ENCODE measurements at regions not wholly inside any gene's neighbourhood (a gene's known extent, or its start where the extent isn't known, plus 50 kb on each side); places are given as distances from the start of the nearest gene placed in this dataset.

GRCh38 chr12:64950711-64951298, 126.4 kb downstream of the TBC1D30 start:
- Histone ChIP-seq H3K36me3 (replicated peaks in 1 of 2; ENCODE audit: control insufficient read depth in 1 of 2, insufficient read depth in 2 of 2, low read length in 2 of 2) (no peaks in the 10 kb centered on the region), H3K9ac (ENCODE audit: insufficient read depth, low read length, poor library complexity, severe bottlenecking) (no peak overlapping the region), H3K27ac (ENCODE audit: low read depth in 1 of 2, low read length in 2 of 2) (no peak overlapping the region), H3K27me3 (ENCODE audit: control insufficient read depth in 2 of 2, insufficient read depth in 2 of 2, low read length in 2 of 2) (peaks cover 15 to 56% of the 10 kb centered on the region in 2 donors), H3K4me3 (replicated peaks in 1 of 3; ENCODE audit: low read depth in 2 of 3, low read length in 3 of 3) (no peak overlapping the region), H2AFZ (ENCODE audit: insufficient read depth, low read depth, low read length, poor library complexity, severe bottlenecking) (no peak overlapping the region), H3K4me1 (ENCODE audit: control insufficient read depth in 1 of 2, insufficient read depth in 2 of 2, low read length in 2 of 2) (no peaks in the 10 kb centered on the region), H3K79me2 (ENCODE audit: insufficient read depth, low read length) (no peaks in the 10 kb centered on the region), H4K20me1 (ENCODE audit: insufficient read depth, low read length) (no peaks in the 10 kb centered on the region), H3K9me3 (replicated peaks in 1 of 2; ENCODE audit: control insufficient read depth in 1 of 2, insufficient read depth in 1 of 2, low read length in 2 of 2) (no peaks in the 10 kb centered on the region), H3K4me2 (replicated peaks; ENCODE audit: extremely low read depth, low read length, poor library complexity, severe bottlenecking) (no peak overlapping the region)
- 33% methylated on average over 3 of the region's 3 CpGs for WGBS (ENCODE audit: insufficient coverage)
- H3K27ac Mint-ChIP-seq, result no peak overlapping the region
- H3K27me3 Mint-ChIP-seq (ENCODE audit: low read depth in 3 of 3), result peaks cover 10 to 42% (median 17%) of the 10 kb centered on the region in 3 donors
- H3K36me3 Mint-ChIP-seq, result no peaks in the 10 kb centered on the region
- H3K4me1 Mint-ChIP-seq, result no peaks in the 10 kb centered on the region
- no peak overlapping the region for H3K4me3 Mint-ChIP-seq
- no peak for TF ChIP-seq CTCF (IDR thresholded peaks at IDR 0.05)
- intact Hi-C loops (cut with micrococcal nuclease), result no loop called here
- no peak for DNase-seq
- peaks cover 0 to 3% (median 0%) of the 10 kb centered on the region in 7 donors for H3K9me3 Mint-ChIP-seq

- TF ChIP-seq CTCF (IDR thresholded peaks at IDR 0.05), result no peak
- Mint-ChIP-seq H3K27me3 (ENCODE audit: low read depth in 3 of 3) (peaks cover 17 to 41% (median 21%) of the 10 kb centered on the region in 3 donors), H3K4me1 (no peaks in the 10 kb centered on the region), H3K4me3 (no peak overlapping the region), H3K27ac (no peak overlapping the region), H3K36me3 (no peaks in the 10 kb centered on the region), H3K9me3 (peaks cover 0 to 3% (median 0%) of the 10 kb centered on the region in 7 donors)
- intact Hi-C loops (cut with micrococcal nuclease), result no loop called here
- no peak overlapping the region for H3K4me2 ChIP-seq (replicated peaks; ENCODE audit: extremely low read depth, low read length, poor library complexity, severe bottlenecking)
- H3K9me3 ChIP-seq (replicated peaks in 1 of 2; ENCODE audit: control insufficient read depth in 1 of 2, insufficient read depth in 1 of 2, low read length in 2 of 2), result no peaks in the 10 kb centered on the region
- no peak overlapping the region for H3K27ac ChIP-seq (ENCODE audit: low read depth in 1 of 2, low read length in 2 of 2)
- H3K27me3 ChIP-seq (ENCODE audit: control insufficient read depth in 2 of 2, insufficient read depth in 2 of 2, low read length in 2 of 2), result peaks cover 15 to 48% of the 10 kb centered on the region in 2 donors
- H3K79me2 ChIP-seq (ENCODE audit: insufficient read depth, low read length), result no peaks in the 10 kb centered on the region
- H3K9ac ChIP-seq (ENCODE audit: insufficient read depth, low read length, poor library complexity, severe bottlenecking), result no peak overlapping the region
- no peak overlapping the region for H3K4me3 ChIP-seq (replicated peaks in 1 of 3; ENCODE audit: low read depth in 2 of 3, low read length in 3 of 3)
- H4K20me1 ChIP-seq (ENCODE audit: insufficient read depth, low read length), result no peaks in the 10 kb centered on the region
- no peaks in the 10 kb centered on the region for H3K36me3 ChIP-seq (replicated peaks in 1 of 2; ENCODE audit: control insufficient read depth in 1 of 2, insufficient read depth in 2 of 2, low read length in 2 of 2)
- DNase-seq, result no peak
- WGBS (ENCODE audit: insufficient coverage), result no CpG with 5 or more reads among the region's 1 CpG
- no peak overlapping the region for H2AFZ ChIP-seq (ENCODE audit: insufficient read depth, low read depth, low read length, poor library complexity, severe bottlenecking)
- no peaks in the 10 kb centered on the region for H3K4me1 ChIP-seq (ENCODE audit: control insufficient read depth in 1 of 2, insufficient read depth in 2 of 2, low read length in 2 of 2)
Measured at GRCh38 chr12:64951944-64952343, 127.5 kb downstream of the TBC1D30 start.
